HG03097 (cell line): ENCODE measurements at regions not wholly inside any gene's neighbourhood (a gene's known extent, or its start where the extent isn't known, plus 50 kb on each side); places are given as distances from the start of the nearest gene placed in this dataset.

Experiments
- ATAC-seq: cut with Tn5 transposase; IDR thresholded peaks from one replicate; pipeline ENCODE4 v1.9.1; 2021; ENCODE audit not compliant: unreplicated experiment, low FRiP score

DNA sequence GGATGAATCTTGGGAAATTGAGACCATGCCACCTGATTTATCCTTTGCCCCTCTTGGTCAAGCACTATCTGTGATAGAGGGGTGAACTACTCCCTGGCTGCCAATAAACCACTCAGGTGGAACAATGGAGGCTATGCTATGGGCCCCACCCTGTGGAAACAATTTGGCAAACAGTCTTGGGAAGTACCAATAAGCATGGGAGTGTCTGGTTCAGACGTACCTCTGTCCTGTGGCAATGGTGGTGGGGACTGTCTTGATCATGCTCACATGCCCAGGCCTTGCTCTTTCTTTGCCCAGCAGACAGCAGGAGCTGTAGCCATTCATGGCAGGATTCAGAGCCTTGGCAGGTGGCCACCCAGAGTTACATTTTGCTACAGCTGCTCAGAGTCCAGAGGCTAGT is 658.7 kb downstream of the KCNJ3 start:
- ATAC-seq = no peak

DNA sequence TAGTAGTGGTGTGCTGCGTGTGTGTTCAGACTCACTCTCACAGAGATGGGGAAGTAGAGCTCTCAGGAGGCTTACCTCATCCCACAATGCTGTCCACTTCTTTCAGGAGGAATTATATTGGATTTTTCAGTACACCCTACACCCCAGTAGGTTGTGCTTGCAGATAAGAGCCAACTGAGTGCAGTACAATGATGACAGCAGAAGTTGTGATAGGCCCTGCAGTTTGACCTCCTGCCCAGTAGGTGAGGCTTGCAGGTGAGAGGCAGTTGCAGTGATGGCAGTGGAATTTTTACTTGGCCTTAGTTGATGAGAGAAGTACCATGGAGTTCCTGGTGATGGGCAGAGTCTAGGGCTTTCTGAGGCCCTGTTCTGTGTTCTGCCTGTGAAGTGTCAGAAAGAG is 657.8 kb downstream of the KCNJ3 start:
- ATAC-seq = no peak

DNA sequence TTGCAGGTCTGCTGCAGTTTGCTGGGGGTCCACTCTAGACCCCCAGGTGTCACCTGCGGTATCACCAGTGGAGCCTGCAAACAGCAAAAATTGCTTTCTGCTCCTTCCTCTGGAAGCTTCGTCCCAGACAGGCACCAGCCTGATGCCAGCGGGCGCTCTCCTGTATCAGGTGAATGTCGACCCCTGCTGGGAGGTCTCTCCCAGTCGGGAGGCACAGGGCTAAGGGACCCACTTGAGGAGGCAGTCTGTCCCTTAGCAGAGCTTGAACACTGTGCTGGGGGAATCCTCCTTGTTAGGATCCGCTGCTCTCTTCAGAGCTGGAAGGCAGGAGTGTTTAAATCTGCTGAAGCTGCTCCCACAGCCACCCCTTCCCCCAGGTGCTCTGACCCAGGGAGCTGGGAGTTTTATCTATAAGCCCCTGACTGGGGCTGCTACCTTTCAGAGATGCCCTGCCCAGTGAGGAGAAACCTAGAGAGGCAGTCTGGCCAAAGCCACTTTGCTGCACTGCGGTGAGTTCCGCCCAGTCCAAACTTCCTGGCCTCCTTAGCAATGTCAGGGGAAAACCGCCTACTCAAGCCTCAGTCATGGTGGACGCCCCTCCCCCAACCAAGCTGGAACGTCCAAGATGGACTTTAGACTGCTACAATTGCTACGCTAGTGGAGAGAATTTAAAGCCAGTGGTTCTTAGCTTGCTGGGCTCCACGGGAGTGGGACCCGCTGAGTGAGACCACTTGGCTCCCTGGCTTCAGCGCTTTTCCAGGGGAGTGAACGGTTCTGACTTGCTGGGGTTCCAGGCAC is 652.5 kb downstream of the KCNJ3 start:
- no peak for ATAC-seq

DNA sequence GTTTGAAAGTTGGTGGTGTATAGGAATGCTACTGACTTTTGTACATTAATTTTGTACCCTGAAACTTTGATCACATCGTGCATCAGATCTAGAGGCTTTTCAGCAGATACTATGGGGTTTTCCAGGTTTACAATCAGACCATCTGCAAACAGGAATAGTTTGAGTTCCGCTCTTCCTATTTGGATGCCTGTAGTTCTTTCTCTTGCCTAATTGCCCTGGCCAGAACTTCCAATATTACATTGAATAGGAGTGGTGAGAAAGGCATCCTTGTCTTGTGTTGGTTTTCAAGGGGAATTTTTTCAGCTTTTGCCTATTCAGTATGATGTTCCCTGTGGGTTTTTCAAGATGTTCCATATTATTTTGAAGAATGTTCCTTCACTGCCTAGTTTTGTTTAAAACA is 633.5 kb downstream of the KCNJ3 start:
- ATAC-seq = no peak

DNA sequence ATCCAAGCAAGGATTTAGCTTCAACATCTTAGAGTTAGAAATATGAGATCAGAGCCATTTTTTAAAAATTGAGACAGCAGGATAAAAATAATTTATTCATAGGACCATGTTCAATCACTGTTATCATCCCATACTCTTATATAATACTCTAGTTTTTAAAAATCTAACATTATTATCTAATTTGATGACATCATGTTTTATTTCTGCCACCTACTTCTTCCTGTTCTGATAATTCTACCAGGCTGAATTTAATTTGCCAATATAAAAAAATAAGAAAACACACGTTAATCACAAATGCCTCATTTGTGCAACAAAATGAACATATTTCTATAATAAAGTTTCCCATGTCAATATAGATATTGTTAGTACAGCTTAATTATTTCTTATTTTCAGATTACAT is 621.7 kb downstream of the KCNJ3 start:
- ATAC-seq = no peak

DNA sequence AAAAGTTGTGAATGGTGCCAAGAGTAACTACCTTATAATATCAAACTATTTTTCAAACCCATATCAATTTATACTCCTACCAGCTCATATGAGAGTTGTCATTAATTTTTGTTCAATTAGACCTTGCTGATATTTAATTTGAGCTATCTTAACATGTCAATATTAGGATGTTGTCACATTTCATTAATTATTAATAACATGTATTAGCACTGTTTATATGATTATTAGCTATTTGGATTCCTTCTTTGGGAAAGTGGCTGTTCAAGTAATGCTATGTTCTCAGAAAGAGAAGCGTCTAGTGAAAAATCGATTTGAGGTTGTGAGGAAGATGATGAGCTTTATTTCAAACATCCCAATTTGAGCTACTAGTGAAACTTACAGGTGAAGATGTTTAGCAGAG is 620.2 kb downstream of the KCNJ3 start:
- ATAC-seq = no peak

DNA sequence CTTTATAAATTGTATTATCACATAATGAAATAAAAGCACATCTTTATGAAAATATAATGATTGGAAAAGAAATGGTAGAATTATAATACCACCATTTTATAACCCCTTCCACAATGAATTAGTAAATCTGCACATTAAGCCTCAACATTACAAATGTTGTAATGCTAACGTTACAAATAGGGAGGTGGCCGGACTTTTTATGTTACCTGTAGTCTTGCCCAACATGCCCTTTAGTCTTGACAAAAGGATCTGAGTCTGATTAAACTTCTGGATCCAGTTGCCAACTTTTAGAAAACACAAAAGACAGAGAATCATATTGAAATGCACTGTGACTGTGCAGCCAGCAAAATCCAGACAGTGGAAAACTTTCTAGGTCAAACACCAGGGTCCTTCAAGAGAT is 617.3 kb downstream of the KCNJ3 start:
- no peak for ATAC-seq

DNA sequence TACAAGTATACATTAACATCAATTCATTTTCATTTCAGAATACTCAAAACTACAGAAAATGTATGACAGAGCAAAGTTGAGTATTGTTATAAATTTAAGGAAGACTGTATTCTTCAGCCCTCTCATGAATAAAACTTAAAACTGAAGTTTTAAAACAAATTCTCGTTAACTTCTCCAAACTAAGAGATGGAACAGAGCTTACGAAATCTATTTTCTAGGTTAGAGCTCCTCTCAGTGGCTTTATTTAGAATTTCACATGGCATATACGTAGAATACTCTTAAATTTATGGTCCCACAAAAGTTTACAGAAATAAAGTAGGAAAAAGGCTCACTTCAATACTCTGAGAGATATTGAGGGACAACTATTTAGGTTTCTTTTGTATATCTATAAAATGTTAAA is 612.1 kb downstream of the KCNJ3 start:
- ATAC-seq = peak; percentile 57

DNA sequence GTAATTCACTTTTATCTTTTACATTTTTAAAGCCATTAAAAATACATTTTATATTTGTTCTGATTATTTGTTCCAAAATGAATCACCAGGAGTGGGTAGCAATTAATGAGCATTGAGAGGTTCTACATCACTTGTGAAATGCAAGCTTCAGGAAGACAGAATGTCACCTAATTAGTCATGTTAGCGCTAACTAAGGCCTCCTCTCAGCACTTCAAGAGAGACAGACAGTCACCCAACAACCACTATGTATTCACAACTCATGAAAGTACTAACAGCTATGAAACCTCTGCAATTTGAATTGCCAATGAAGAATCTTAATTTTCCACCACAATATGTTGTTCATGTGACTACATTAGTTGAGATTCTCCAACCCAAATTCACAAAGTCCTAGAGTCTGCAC is 611.0 kb downstream of the KCNJ3 start:
- no peak for ATAC-seq

DNA sequence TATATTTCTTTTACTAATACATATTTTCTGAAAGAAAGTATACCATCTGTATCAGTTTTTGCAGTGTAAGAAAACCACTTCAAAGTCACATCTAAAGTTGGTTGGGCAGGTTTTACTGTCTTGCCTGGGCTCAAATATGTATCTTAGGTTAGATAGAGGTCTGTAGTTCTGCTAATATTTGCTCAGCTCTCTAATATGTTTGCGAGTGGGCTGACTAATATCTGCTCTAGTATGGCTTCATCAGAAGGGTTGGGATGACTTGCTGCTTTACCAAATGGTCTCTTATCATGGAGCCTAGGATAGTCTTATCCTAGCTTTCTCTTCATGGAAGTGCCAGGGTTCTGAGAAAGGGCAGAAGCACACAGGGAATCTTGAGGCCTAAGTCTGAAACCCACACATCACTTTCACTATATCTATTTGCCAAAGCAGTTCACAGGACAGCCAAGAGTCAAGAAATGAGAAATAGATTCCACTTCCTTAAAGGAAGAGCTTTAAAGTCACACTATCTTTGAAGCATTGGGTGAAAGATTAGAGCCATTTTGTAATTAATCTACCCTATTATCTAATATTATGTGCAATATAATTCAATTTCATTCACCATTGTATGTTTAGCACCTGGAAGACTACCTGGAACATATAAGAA is 610.0 kb downstream of the KCNJ3 start:
- ATAC-seq = no peak

DNA sequence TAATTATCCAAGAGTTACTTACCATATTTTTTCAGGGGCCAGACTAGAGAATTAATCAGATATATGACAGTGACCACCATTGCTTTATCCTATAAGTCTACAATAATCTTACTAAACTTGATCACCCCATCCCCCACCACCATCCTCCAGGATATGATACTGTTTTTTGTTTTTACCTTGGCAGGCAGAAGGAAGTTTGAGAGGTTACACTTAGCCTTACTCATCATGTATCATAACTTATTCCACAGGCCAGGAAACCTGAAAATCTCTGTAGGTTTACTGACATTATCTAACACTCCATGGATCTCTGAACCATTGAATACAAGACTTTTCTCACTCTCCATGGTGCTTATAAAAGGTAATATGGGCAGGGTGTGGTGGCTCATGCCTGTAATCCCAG is 602.7 kb downstream of the KCNJ3 start:
- ATAC-seq = no peak

DNA sequence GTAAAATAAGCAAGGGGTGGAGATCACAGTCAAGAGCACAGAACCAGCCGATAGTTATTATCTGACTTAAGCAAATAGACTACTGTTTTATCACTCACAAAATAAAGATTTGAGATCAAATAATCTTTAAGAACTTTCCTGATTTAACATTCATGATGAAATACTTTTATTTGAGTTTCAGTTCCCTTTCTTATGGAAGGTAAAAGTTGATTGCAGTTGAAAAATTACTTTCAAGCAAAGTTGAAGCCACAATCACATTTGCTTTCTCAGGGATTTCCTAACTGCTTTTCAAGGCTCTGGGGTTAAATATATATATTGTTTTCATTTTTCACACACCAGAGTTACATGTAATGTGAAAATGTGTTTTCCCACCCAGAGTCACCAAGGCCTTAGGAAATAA is 599.5 kb downstream of the KCNJ3 start:
- ATAC-seq = no peak

DNA sequence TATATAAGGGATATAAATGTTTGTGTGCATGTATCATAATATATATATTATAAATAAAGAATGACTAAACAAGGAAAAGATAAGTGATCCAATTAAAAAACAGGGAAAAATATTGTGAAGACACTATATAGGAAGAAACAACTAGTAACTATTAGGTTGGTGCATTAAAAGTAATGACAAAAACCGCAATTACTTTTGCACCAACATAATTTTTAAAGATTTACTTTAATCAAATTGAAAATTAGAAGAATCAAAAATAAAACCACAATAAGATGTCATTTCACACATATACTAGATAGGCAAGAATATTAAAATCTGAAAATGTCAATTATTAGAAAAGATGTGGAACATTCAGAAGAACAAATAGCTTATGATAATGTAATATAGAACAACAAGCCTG is 595.9 kb downstream of the KCNJ3 start:
- no peak for ATAC-seq

DNA sequence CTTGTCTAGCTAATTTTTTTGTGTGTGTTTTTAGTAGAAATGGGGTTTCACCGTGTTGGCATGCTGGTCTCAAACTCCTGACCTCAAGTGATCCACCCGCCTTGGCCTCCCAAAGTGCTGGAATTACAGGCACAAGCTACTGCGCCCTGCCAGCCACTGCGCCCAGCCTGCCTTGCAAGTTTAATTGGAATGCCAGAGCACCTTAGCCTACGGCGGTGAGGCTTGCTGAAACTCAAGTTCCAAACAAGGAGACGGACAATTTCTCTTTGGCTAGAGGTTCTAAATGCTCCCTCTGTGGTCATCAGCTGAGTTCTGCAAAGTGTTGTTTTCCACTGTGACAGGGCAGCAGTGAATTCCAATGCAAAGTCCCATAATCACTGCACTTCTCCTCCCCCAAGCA is 583.4 kb downstream of the KCNJ3 start:
- no peak for ATAC-seq

DNA sequence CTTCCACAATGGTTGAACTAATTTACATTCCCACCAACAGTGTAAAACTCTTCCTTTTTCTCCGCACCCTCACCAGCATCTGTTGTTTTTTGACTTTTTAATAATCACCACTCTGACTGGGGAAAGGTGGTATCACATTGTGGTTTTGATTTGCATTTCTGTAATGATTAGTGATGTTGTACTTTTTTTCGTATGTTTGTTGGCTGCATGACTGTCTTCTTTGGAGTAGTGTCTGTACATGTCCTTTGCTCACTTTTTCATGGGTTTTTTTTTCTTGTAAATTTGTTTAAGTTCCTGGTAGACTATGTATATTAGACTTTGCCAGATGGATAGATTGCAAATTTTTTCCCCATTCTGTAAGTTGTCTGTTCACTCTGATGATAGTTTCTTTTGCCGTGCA is 574.8 kb downstream of the KCNJ3 start:
- no peak for ATAC-seq

DNA sequence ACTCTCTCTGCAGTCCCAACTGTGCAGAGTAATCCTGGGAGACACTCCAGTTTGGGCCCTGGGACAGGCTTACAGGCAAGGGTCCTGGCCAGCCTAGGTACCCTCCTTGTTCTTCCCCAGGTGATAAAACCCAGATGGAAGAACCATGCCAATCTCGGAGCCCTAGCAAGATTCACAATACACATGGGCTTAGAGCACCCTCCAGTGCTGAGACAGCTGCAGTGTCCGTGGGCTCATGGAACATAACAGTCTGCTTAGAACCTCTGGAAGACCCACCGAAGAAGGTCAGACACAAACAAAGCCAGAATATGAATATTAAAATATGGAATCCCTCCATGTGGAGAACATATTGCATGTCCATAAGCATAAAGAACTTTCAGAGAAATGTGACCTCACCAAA is 568.1 kb downstream of the KCNJ3 start:
- no peak for ATAC-seq

DNA sequence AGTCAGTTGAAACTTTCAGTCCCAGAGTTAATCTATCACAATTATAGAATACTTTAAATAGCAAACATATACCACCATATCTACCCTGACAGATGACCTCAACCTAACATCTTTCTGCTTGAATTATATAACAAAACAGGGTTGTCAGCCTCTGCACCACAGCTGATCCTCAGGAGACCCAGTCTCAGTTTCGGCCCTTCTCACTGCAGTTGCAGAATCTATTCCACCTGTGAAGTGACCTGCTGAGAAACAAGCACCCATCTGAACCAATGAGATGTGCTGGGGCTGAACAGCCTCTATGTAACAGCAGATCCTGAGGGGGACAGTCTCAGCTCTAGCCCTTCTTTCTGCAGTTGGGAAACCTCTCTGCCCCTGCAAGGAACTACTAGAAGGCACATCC is 567.6 kb downstream of the KCNJ3 start:
- no peak for ATAC-seq

DNA sequence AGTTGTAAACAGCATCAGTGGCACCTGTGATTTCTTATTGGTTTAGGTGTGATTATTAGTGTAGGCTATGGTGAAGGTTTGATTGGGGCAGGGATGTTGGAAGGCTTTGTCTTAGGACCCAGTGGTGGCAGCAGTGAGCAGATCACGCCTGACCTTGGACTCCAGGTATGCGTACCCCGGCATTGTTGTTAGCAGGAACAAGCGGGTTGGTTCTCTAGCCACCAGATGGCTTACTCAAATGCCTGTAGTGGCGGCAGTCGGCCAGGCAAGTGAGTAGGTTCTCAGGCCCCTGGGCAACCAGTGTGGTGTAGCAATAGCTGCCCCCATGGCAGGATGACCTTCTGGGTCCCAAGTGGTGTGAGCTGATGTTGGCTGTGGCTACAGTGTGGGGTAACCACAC is 558.3 kb downstream of the KCNJ3 start:
- no peak for ATAC-seq

DNA sequence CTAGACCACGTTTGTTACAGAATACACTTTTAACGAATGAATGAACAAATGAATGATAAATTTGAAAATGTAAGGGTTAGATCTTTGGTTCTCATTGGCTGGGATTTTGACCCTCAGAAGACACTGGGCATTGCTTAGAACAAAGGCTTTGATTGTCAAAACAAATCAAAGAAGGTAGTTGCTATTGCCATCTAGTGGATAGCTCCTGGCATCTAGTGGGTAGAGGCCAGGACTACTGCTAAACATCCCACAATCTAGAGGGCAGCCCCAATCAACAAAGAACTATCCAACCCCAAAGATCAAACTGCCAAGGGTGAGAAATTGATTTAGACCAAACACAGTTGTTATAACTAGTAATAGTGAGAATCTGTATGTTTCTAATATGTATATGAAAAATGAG is 552.3 kb downstream of the KCNJ3 start:
- no peak for ATAC-seq

DNA sequence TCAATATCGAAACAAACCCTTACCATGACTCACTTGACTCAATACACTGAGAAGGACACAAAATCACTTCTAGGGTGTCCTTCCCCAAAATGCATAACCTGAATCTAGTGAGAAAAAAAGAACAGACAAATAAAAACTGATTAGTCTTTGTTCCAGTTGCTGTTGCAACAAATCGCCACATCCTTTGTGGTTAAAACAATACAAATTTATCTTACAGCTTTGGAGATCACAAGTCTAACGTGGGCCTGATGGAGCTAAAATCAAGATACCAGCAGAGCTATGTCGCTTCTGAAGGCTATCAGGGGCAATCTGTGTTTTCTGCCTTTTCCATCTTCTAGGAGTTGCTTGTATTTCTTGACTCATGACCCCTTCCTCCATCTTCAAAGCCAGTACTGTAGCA is 541.7 kb downstream of the KCNJ3 start:
- no peak for ATAC-seq

DNA sequence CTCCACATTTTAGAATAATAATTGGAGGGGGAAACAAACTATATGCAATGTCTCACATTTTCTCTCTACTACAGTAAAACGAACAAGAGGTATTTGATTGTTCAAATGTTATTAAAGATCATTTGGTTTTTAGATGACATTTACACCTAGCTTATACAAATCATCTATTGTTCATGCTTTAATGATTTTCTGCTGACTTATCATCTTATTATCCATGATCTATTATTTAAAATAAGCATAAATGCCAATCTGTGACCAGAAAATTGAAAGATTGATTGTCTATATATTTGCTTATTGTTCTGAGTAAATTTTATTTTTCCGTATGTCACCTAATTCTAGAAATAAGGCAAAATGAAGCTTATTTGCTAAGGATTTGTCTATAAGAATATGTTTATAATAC is 537.2 kb downstream of the KCNJ3 start:
- no peak for ATAC-seq

DNA sequence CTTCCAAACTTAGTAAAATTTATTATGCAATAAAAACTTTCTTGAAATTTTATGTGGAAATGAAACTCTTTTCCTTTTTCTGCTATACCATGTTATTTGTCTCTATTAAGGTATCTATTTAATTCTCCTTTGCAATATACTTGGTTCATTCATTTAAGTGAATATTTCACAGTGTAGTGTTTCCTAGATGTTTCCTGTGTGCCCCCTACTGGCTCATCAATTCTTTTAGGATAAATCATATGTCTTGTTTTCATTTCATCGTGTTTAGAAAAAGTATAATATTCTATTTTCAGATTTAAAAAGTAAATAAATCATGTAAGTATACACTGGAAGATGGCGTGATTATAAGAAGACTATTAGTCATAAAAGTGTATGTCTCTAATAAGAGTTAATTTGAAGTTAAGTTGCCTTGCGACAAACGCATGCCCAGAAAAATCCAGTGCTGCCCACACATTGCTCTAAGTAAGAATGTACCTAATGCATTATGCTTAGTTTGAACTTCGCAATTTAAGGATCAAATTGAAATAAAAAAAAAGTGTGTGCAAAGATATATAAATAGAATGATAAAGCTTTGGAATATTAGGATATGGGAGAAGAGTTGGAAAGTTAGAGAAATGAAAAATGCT is 525.4 kb downstream of the KCNJ3 start:
- ATAC-seq = no peak
